ENCODE measurements at regions not wholly inside any gene's neighbourhood (a gene's known extent, or its start where the extent isn't known, plus 50 kb on each side); places are given as distances from the start of the nearest gene placed in this dataset.
A peak's percentile ranks its signal among the peaks of the same experiment; 100 is the strongest.

DNA sequence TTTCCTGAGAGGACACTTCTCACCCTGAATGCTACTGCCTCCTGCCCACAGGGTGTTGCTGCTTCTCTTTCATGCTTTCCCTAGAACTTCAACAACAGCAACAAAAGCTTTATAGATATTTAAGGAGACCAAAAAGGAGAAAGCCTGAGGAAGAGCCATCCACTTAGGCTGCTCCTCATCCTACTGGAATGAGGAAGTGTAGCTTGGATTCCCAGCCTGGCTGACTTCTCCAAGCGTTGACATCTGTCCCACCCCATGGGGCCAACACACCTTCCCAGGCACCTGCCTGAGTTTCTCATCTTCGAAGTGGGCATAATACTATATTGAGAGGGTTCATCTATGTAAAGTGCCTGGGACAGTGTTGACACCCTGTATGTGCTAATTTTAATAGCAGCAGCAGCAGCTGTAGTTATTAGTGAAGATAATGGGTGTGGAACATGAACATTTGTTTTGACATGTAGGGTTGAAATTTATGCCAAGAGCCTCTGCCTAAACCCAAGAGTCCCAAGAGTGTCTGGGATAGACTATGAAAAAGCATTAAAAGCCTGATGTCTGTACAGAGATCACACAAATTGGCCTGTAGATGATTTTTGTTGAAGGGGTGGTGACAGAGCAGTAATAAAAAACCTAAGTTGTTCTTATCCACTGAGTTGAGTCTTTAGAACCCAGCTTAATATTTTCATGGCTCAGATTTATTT is 96.5 kb upstream of the PIAS1 start:
- Histone ChIP-seq H3K56ac (ENCODE audit: low read length) (no peak overlapping the region), H3K23ac (ENCODE audit: low read length) (no peak overlapping the region), H3K27ac (ENCODE audit: low read depth, low read length) (no peak overlapping the region), H3K4me1 (ENCODE audit: control insufficient read depth, low read depth, low read length) (peaks cover 2% of the 10 kb centered on the region), H4K8ac (ENCODE audit: low read depth, low read length) (no peak overlapping the region), H2BK120ac (ENCODE audit: low read depth, low read length) (no peak overlapping the region), H2AK5ac (ENCODE audit: low read length) (no peak overlapping the region), H3K36me3 (ENCODE audit: control insufficient read depth, insufficient read depth, low read length) (no peaks in the 10 kb centered on the region), H3K9ac (ENCODE audit: low read length) (no peak overlapping the region), H2BK15ac (replicated peaks; ENCODE audit: low read depth) (no peak overlapping the region), H3K4me3 (ENCODE audit: low read length) (no peak overlapping the region), H3K79me1 (ENCODE audit: low read length) (no peaks in the 10 kb centered on the region), H3K27me3 (ENCODE audit: insufficient read depth, low read length, poor library complexity) (no peaks in the 10 kb centered on the region), H3K4me2 (ENCODE audit: low read length) (no peak overlapping the region), H3K18ac (ENCODE audit: low read length) (no peak overlapping the region), H4K5ac (ENCODE audit: low read length) (no peak overlapping the region), H3K4ac (ENCODE audit: low read depth, low read length) (no peak overlapping the region), H3K79me2 (ENCODE audit: control insufficient read depth, insufficient read depth, low read length) (no peaks in the 10 kb centered on the region), H2BK5ac (ENCODE audit: low read length) (no peak overlapping the region)
- no peak for DNase-seq
- no CpG with 5 or more reads among the region's 2 CpGs for WGBS (ENCODE audit: extremely low coverage, insufficient coverage, low lambda C conversion rate)

DNA sequence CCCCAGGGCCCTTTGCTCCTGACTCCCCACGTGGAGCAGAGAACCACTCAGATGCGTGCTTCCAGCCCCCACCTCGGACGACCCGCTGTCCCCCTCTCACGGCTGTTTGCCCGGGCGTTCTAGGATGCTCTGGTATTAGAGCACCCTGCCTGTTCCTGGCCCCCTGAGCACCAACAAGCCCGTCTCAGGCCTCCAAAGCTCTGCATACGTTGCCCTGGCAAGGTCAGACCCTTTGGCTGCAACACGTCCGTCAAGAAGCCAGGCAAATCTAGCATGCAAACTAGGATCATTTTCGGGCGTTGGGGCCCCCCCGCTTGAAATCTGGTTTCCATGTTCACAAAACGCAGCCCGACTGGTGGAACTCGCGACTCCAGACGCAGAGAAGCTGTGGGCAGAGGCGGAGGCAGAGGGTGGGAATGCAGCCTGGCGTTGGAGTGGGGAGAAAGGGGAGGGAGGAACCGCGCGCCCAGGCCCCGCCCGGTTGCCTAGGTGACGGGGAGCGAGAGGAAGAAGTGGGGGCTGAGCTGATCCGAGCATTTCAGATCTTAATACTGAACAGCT is 86.2 kb upstream of the PIAS1 start:
- Histone ChIP-seq H2BK15ac (replicated peaks; ENCODE audit: low read depth) (no peak overlapping the region), H2AK5ac (ENCODE audit: low read length) (no peak overlapping the region)
- no CpG with 5 or more reads among the region's 30 CpGs for WGBS (ENCODE audit: extremely low coverage, insufficient coverage, low lambda C conversion rate)

GRCh38 chr15:67968564-67968963 is 85.6 kb upstream of the PIAS1 start:
- Histone ChIP-seq H2BK15ac (replicated peaks; ENCODE audit: low read depth) (no peak overlapping the region), H3K9ac (ENCODE audit: low read length) (no peak overlapping the region), H4K8ac (ENCODE audit: low read depth, low read length) (no peak overlapping the region), H3K18ac (ENCODE audit: low read length) (no peak overlapping the region), H3K56ac (ENCODE audit: low read length) (no peak overlapping the region), H3K27ac (ENCODE audit: low read depth, low read length) (no peak overlapping the region), H3K36me3 (ENCODE audit: control insufficient read depth, insufficient read depth, low read length) (no peaks in the 10 kb centered on the region), H3K4ac (ENCODE audit: low read depth, low read length) (no peak overlapping the region), H3K4me3 (ENCODE audit: low read length) (no peak overlapping the region), H2BK120ac (ENCODE audit: low read depth, low read length) (no peak overlapping the region), H3K23ac (ENCODE audit: low read length) (no peak overlapping the region), H3K4me2 (ENCODE audit: low read length) (peak overlapping the region; percentile 26), H2BK5ac (ENCODE audit: low read length) (no peak overlapping the region), H4K5ac (ENCODE audit: low read length) (no peak overlapping the region), H2AK5ac (ENCODE audit: low read length) (no peak overlapping the region), H3K4me1 (ENCODE audit: control insufficient read depth, low read depth, low read length) (no peaks in the 10 kb centered on the region), H3K79me1 (ENCODE audit: low read length) (no peaks in the 10 kb centered on the region), H3K79me2 (ENCODE audit: control insufficient read depth, insufficient read depth, low read length) (no peaks in the 10 kb centered on the region), H3K27me3 (ENCODE audit: insufficient read depth, low read length, poor library complexity) (no peaks in the 10 kb centered on the region)
- no peak for DNase-seq
- WGBS (ENCODE audit: extremely low coverage, insufficient coverage, low lambda C conversion rate): no CpG with 5 or more reads among the region's 6 CpGs

More for the DNA sequence above, 86.2 kb upstream of the PIAS1 start:
- Histone ChIP-seq H3K79me1 (ENCODE audit: low read length) (no peaks in the 10 kb centered on the region), H3K4ac (ENCODE audit: low read depth, low read length) (no peak overlapping the region), H3K56ac (ENCODE audit: low read length) (peak overlapping the region; percentile 28), H3K18ac (ENCODE audit: low read length) (no peak overlapping the region), H3K79me2 (ENCODE audit: control insufficient read depth, insufficient read depth, low read length) (no peaks in the 10 kb centered on the region), H2BK5ac (ENCODE audit: low read length) (no peak overlapping the region), H3K27ac (ENCODE audit: low read depth, low read length) (no peak overlapping the region), H3K36me3 (ENCODE audit: control insufficient read depth, insufficient read depth, low read length) (no peaks in the 10 kb centered on the region), H4K8ac (ENCODE audit: low read depth, low read length) (no peak overlapping the region), H2BK120ac (ENCODE audit: low read depth, low read length) (no peak overlapping the region), H4K5ac (ENCODE audit: low read length) (no peak overlapping the region), H3K4me3 (ENCODE audit: low read length) (no peak overlapping the region), H3K23ac (ENCODE audit: low read length) (no peak overlapping the region), H3K9ac (ENCODE audit: low read length) (peak overlapping the region; percentile 20), H3K4me1 (ENCODE audit: control insufficient read depth, low read depth, low read length) (no peaks in the 10 kb centered on the region), H3K27me3 (ENCODE audit: insufficient read depth, low read length, poor library complexity) (no peaks in the 10 kb centered on the region), H3K4me2 (ENCODE audit: low read length) (peak overlapping the region; percentile 40)
- DNase-seq: peak; percentile 80

- Histone ChIP-seq H4K5ac (ENCODE audit: low read length) (no peak overlapping the region), H3K4me1 (ENCODE audit: control insufficient read depth, low read depth, low read length) (no peaks in the 10 kb centered on the region), H2BK120ac (ENCODE audit: low read depth, low read length) (no peak overlapping the region), H3K9ac (ENCODE audit: low read length) (no peak overlapping the region), H4K8ac (ENCODE audit: low read depth, low read length) (no peak overlapping the region), H3K4me3 (ENCODE audit: low read length) (no peak overlapping the region), H3K36me3 (ENCODE audit: control insufficient read depth, insufficient read depth, low read length) (no peaks in the 10 kb centered on the region), H3K4me2 (ENCODE audit: low read length) (no peak overlapping the region), H3K27me3 (ENCODE audit: insufficient read depth, low read length, poor library complexity) (no peaks in the 10 kb centered on the region), H2AK5ac (ENCODE audit: low read length) (no peak overlapping the region), H3K18ac (ENCODE audit: low read length) (no peak overlapping the region), H2BK5ac (ENCODE audit: low read length) (no peak overlapping the region), H2BK15ac (replicated peaks; ENCODE audit: low read depth) (no peak overlapping the region), H3K79me2 (ENCODE audit: control insufficient read depth, insufficient read depth, low read length) (no peaks in the 10 kb centered on the region), H3K56ac (ENCODE audit: low read length) (no peak overlapping the region), H3K4ac (ENCODE audit: low read depth, low read length) (no peak overlapping the region), H3K23ac (ENCODE audit: low read length) (no peak overlapping the region), H3K27ac (ENCODE audit: low read depth, low read length) (no peak overlapping the region), H3K79me1 (ENCODE audit: low read length) (no peaks in the 10 kb centered on the region)
- no CpG with 5 or more reads among the region's 3 CpGs for WGBS (ENCODE audit: extremely low coverage, insufficient coverage, low lambda C conversion rate)
- no peak for DNase-seq
Observed at GRCh38 chr15:67968966-67969365, 85.1 kb upstream of the PIAS1 start.

DNA sequence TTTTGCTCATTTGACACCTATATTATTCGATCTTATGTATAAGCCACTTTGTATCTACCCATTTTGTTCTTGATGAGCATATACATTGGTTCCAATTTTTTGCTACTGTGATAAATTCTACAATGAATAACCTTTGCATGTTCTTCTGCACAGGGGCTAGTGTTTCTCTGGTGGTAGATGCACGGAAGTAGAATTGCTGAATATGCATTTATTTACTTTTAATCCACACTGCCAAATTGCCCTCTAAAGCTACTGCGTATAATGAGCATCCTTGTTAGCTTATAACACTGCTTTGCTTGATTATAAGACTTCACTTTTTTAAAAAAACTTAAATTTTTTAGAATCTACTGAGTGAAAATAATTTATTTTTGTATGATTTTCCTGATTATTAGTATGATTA is 84.2 kb upstream of the PIAS1 start:
- Histone ChIP-seq H3K4me2 (ENCODE audit: low read length) (no peak overlapping the region), H3K18ac (ENCODE audit: low read length) (no peak overlapping the region), H3K4me3 (ENCODE audit: low read length) (no peak overlapping the region)

DNA sequence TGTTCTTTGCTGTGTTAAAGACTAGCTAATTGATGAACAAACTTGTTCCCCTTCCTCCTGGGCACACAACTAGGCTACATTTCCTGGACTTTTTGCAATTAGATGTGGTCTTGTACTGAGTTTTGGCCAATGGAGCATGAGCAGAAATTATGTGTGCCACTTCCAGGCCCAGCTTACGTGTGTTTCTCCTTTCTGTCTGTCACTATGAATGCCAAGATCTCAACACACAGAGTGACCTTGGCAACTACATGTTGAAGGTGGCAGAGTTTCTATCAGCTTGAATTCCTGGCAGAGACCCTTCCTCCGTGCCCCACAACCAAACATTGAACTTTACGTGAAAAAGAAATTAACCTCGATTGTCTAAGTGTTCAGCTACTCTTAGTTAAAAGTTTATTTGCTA is 81.7 kb upstream of the PIAS1 start:
- no CpG with 5 or more reads among the region's 4 CpGs for WGBS (ENCODE audit: extremely low coverage, insufficient coverage, low lambda C conversion rate)

More for the DNA sequence above, 84.2 kb upstream of the PIAS1 start:
- H2BK5ac ChIP-seq (ENCODE audit: low read length): no peak overlapping the region
- H2BK120ac ChIP-seq (ENCODE audit: low read depth, low read length): no peak overlapping the region
- no peaks in the 10 kb centered on the region for H3K27me3 ChIP-seq (ENCODE audit: insufficient read depth, low read length, poor library complexity)
- H2BK15ac ChIP-seq (replicated peaks; ENCODE audit: low read depth): no peak overlapping the region
- H4K5ac ChIP-seq (ENCODE audit: low read length): no peak overlapping the region
- H3K4me1 ChIP-seq (ENCODE audit: control insufficient read depth, low read depth, low read length): no peaks in the 10 kb centered on the region
- no peaks in the 10 kb centered on the region for H3K36me3 ChIP-seq (ENCODE audit: control insufficient read depth, insufficient read depth, low read length)
- H3K56ac ChIP-seq (ENCODE audit: low read length): no peak overlapping the region
- no peak overlapping the region for H4K8ac ChIP-seq (ENCODE audit: low read depth, low read length)
- DNase-seq: no peak
- no peak overlapping the region for H3K23ac ChIP-seq (ENCODE audit: low read length)
- H3K79me2 ChIP-seq (ENCODE audit: control insufficient read depth, insufficient read depth, low read length): no peaks in the 10 kb centered on the region
- H3K9ac ChIP-seq (ENCODE audit: low read length): no peak overlapping the region
- no peak overlapping the region for H3K4ac ChIP-seq (ENCODE audit: low read depth, low read length)
- no CpG with 5 or more reads among the region's 3 CpGs for WGBS (ENCODE audit: extremely low coverage, insufficient coverage, low lambda C conversion rate)
- no peaks in the 10 kb centered on the region for H3K79me1 ChIP-seq (ENCODE audit: low read length)
- no peak overlapping the region for H2AK5ac ChIP-seq (ENCODE audit: low read length)
- no peak overlapping the region for H3K27ac ChIP-seq (ENCODE audit: low read depth, low read length)

More for the DNA sequence above, 81.7 kb upstream of the PIAS1 start:
- Histone ChIP-seq H3K4me3 (ENCODE audit: low read length) (no peak overlapping the region), H3K36me3 (ENCODE audit: control insufficient read depth, insufficient read depth, low read length) (no peaks in the 10 kb centered on the region), H2BK120ac (ENCODE audit: low read depth, low read length) (no peak overlapping the region), H4K5ac (ENCODE audit: low read length) (no peak overlapping the region), H3K79me1 (ENCODE audit: low read length) (no peaks in the 10 kb centered on the region), H3K18ac (ENCODE audit: low read length) (no peak overlapping the region), H3K79me2 (ENCODE audit: control insufficient read depth, insufficient read depth, low read length) (no peaks in the 10 kb centered on the region), H3K4ac (ENCODE audit: low read depth, low read length) (no peak overlapping the region), H3K27me3 (ENCODE audit: insufficient read depth, low read length, poor library complexity) (no peaks in the 10 kb centered on the region), H2BK15ac (replicated peaks; ENCODE audit: low read depth) (no peak overlapping the region), H4K8ac (ENCODE audit: low read depth, low read length) (no peak overlapping the region), H3K23ac (ENCODE audit: low read length) (no peak overlapping the region), H3K56ac (ENCODE audit: low read length) (no peak overlapping the region), H3K4me1 (ENCODE audit: control insufficient read depth, low read depth, low read length) (no peaks in the 10 kb centered on the region), H3K9ac (ENCODE audit: low read length) (no peak overlapping the region), H2AK5ac (ENCODE audit: low read length) (no peak overlapping the region), H2BK5ac (ENCODE audit: low read length) (no peak overlapping the region), H3K27ac (ENCODE audit: low read depth, low read length) (no peak overlapping the region), H3K4me2 (ENCODE audit: low read length) (no peak overlapping the region)
- DNase-seq: no peak

Data from mesendoderm (in vitro differentiated cells).